PFSK-1 (cell line): ENCODE measurements at regions not wholly inside any gene's neighbourhood (a gene's known extent, or its start where the extent isn't known, plus 50 kb on each side); places are given as distances from the start of the nearest gene placed in this dataset.

Source experiments
- POLR2AphosphoS5 ChIP-seq: IDR thresholded peaks from 2 replicates; pipeline ENCODE4 v1.6.1; 2012; ENCODE audit warnings: low read depth, mild to moderate bottlenecking, control low read depth, low read length, moderate library complexity
- TF ChIP-seq, protein P1 (sequence below), 2 experiments: IDR thresholded peaks; 2 replicates each; pipeline versions ENCODE4 v1.6.1 to v1.8.0; 2011 to 2012; ENCODE audit warnings: low read depth in 2 of 2, low read length in 2 of 2, control low read depth in 1 of 2, inconsistent platforms in 1 of 2, mild to moderate bottlenecking in 1 of 2, moderate library complexity in 1 of 2; ENCODE audit not compliant: insufficient read depth in 1 of 2

- TF ChIP-seq, protein P1, sequence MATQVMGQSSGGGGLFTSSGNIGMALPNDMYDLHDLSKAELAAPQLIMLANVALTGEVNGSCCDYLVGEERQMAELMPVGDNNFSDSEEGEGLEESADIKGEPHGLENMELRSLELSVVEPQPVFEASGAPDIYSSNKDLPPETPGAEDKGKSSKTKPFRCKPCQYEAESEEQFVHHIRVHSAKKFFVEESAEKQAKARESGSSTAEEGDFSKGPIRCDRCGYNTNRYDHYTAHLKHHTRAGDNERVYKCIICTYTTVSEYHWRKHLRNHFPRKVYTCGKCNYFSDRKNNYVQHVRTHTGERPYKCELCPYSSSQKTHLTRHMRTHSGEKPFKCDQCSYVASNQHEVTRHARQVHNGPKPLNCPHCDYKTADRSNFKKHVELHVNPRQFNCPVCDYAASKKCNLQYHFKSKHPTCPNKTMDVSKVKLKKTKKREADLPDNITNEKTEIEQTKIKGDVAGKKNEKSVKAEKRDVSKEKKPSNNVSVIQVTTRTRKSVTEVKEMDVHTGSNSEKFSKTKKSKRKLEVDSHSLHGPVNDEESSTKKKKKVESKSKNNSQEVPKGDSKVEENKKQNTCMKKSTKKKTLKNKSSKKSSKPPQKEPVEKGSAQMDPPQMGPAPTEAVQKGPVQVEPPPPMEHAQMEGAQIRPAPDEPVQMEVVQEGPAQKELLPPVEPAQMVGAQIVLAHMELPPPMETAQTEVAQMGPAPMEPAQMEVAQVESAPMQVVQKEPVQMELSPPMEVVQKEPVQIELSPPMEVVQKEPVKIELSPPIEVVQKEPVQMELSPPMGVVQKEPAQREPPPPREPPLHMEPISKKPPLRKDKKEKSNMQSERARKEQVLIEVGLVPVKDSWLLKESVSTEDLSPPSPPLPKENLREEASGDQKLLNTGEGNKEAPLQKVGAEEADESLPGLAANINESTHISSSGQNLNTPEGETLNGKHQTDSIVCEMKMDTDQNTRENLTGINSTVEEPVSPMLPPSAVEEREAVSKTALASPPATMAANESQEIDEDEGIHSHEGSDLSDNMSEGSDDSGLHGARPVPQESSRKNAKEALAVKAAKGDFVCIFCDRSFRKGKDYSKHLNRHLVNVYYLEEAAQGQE (IDR thresholded peaks at IDR 0.05; ENCODE audit: insufficient read depth in 1 of 2, low read depth in 2 of 2, low read length in 2 of 2) = no peak
- TF ChIP-seq POLR2AphosphoS5 = no peak
Measured at GRCh38 chr11:119547511-119547910, 124.5 kb upstream of the THY1 start.
